Cardiac muscle cell (in vitro differentiated cells and primary cell): ENCODE measurements at regions not wholly inside any gene's neighbourhood (a gene's known extent, or its start where the extent isn't known, plus 50 kb on each side); places are given as distances from the start of the nearest gene placed in this dataset.

Experiments
- DNase-seq, 2 donors: peaks; one replicate each; pipeline versions ENCODE4 v3.0.0 to v3.0.0-alpha.2; 2010 to 2017; ENCODE audit warnings: low read depth in 1 of 2, low spot score in 1 of 2
- H3K27ac ChIP-seq: fragments of 200-600 bp; sonication (generic); 2 replicates; pipeline ENCODE4 v1.5.1; 2016
- H3K27me3 ChIP-seq: fragments of 200-600 bp; sonication (generic); 2 replicates; pipeline ENCODE4 v1.6.0; 2016; ENCODE audit warnings: control low read depth
- H3K36me3 ChIP-seq: fragments of 200-600 bp; sonication (generic); 2 replicates; pipeline ENCODE4 v1.5.1; 2016; ENCODE audit warnings: control low read depth
- H3K4me1 ChIP-seq: fragments of 200-600 bp; sonication (generic); 2 replicates; pipeline ENCODE4 v1.8.1; 2017; ENCODE audit warnings: low read depth, mild to moderate bottlenecking, mixed run types
- H3K4me3 ChIP-seq: fragments of 200-600 bp; sonication (generic); 2 replicates; pipeline ENCODE4 v1.5.1; 2016; ENCODE audit warnings: mild to moderate bottlenecking
- H3K9me3 ChIP-seq: fragments of 200-600 bp; sonication (generic); 2 replicates; pipeline ENCODE4 v1.5.1; 2017; ENCODE audit warnings: low read depth, mild to moderate bottlenecking, control low read depth
- CTCF ChIP-seq: IDR thresholded peaks from 2 replicates; pipeline ENCODE4 v1.5.1; 2012; ENCODE audit warnings: low read depth, mild to moderate bottlenecking, low read length

- Histone ChIP-seq H3K36me3 (no peaks in the 10 kb centered on the region), H3K4me3 (no peak overlapping the region), H3K4me1 (no peaks in the 10 kb centered on the region), H3K9me3 (no peaks in the 10 kb centered on the region), H3K27me3 (no peaks in the 10 kb centered on the region), H3K27ac (no peak overlapping the region)
- no peak for DNase-seq
- TF ChIP-seq CTCF, result no peak
These were observed 381.1 kb downstream of the MAN2A1 start for GRCh38 chr5:110070836-110071235.

GRCh38 chr5:110072651-110073050 is 382.9 kb downstream of the MAN2A1 start:
- Histone ChIP-seq H3K4me1 (no peaks in the 10 kb centered on the region), H3K27me3 (no peaks in the 10 kb centered on the region), H3K27ac (no peak overlapping the region), H3K4me3 (no peak overlapping the region), H3K36me3 (no peaks in the 10 kb centered on the region), H3K9me3 (no peaks in the 10 kb centered on the region)
- DNase-seq, result no peak
- TF ChIP-seq CTCF, result no peak

- no peaks in the 10 kb centered on the region for H3K9me3 ChIP-seq
- no peak for DNase-seq
- H3K27ac ChIP-seq, result no peak overlapping the region
- no peak for TF ChIP-seq CTCF
- H3K4me1 ChIP-seq, result no peaks in the 10 kb centered on the region
- H3K27me3 ChIP-seq, result no peaks in the 10 kb centered on the region
- H3K36me3 ChIP-seq, result no peaks in the 10 kb centered on the region
- H3K4me3 ChIP-seq, result no peak overlapping the region
These were observed 383.8 kb downstream of the MAN2A1 start for GRCh38 chr5:110073534-110073933.

- H3K27ac ChIP-seq, result no peak overlapping the region
- no peaks in the 10 kb centered on the region for H3K36me3 ChIP-seq
- no peak for DNase-seq
- H3K9me3 ChIP-seq, result no peaks in the 10 kb centered on the region
- H3K27me3 ChIP-seq, result no peaks in the 10 kb centered on the region
- H3K4me1 ChIP-seq, result no peaks in the 10 kb centered on the region
- TF ChIP-seq CTCF, result no peak
- H3K4me3 ChIP-seq, result no peak overlapping the region
These were observed 385.9 kb downstream of the MAN2A1 start for GRCh38 chr5:110075656-110076055.

GRCh38 chr5:110077147-110077546 is 387.4 kb downstream of the MAN2A1 start:
- no peaks in the 10 kb centered on the region for H3K9me3 ChIP-seq
- H3K4me1 ChIP-seq, result no peaks in the 10 kb centered on the region
- no peak overlapping the region for H3K4me3 ChIP-seq
- no peak for TF ChIP-seq CTCF
- no peaks in the 10 kb centered on the region for H3K36me3 ChIP-seq
- H3K27me3 ChIP-seq, result no peaks in the 10 kb centered on the region
- DNase-seq, result no peak
- H3K27ac ChIP-seq, result no peak overlapping the region

GRCh38 chr5:110082194-110082593 is 392.5 kb downstream of the MAN2A1 start:
- no peak overlapping the region for H3K4me3 ChIP-seq
- no peaks in the 10 kb centered on the region for H3K9me3 ChIP-seq
- H3K4me1 ChIP-seq, result peaks cover 3% of the 10 kb centered on the region
- H3K27me3 ChIP-seq, result no peaks in the 10 kb centered on the region
- no peak for DNase-seq
- no peaks in the 10 kb centered on the region for H3K36me3 ChIP-seq
- no peak overlapping the region for H3K27ac ChIP-seq
- TF ChIP-seq CTCF, result no peak
